Astrocyte (in vitro differentiated cells and primary cell): ENCODE measurements at regions not wholly inside any gene's neighbourhood (a gene's known extent, or its start where the extent isn't known, plus 50 kb on each side); places are given as distances from the start of the nearest gene placed in this dataset.
A peak's percentile ranks its signal among the peaks of the same experiment; 100 is the strongest.

Experiments
- DNase-seq: peaks from one replicate; pipeline ENCODE4 v3.0.0-alpha.2; 2010; ENCODE audit warnings: low read depth
- FAIRE-seq: peaks from 2 replicates; lab custom pipeline; 2011; peaks lifted over from hg19 to GRCh38; lab: Jason Lieb, UNC
- H2AFZ ChIP-seq: 2 replicates; pipeline ENCODE4 v1.6.0; 2012; ENCODE audit warnings: low read depth, low read length, inconsistent platforms
- H3K27ac ChIP-seq: 2 replicates; pipeline ENCODE4 v1.5.1; 2011; ENCODE audit warnings: low read depth, low read length, inconsistent platforms
- H3K27me3 ChIP-seq: 2 replicates; pipeline ENCODE4 v1.6.0; 2011; ENCODE audit warnings: low read length, inconsistent platforms; ENCODE audit not compliant: insufficient read depth
- H3K36me3 ChIP-seq: 2 replicates; pipeline ENCODE4 v1.5.1; 2011; ENCODE audit warnings: low read length, inconsistent platforms; ENCODE audit not compliant: insufficient read depth
- H3K4me1 ChIP-seq: 2 replicates; pipeline ENCODE4 v1.5.1; 2011; ENCODE audit warnings: low read length, inconsistent platforms; ENCODE audit not compliant: insufficient read depth
- H3K4me2 ChIP-seq: 2 replicates; pipeline ENCODE4 v1.6.0; 2012; ENCODE audit warnings: low read length, inconsistent platforms
- H3K4me3 ChIP-seq: 2 replicates; pipeline ENCODE4 v1.5.1; 2011; ENCODE audit warnings: low read depth, mild to moderate bottlenecking, low read length, inconsistent platforms; ENCODE audit not compliant: insufficient read depth
- H3K79me2 ChIP-seq: 2 replicates; pipeline ENCODE4 v1.6.0; 2012; ENCODE audit warnings: mild to moderate bottlenecking, low read length, inconsistent platforms; ENCODE audit not compliant: insufficient read depth
- H3K9ac ChIP-seq: 2 replicates; pipeline ENCODE4 v1.6.0; 2012; ENCODE audit warnings: mild to moderate bottlenecking, low read length, inconsistent platforms
- H3K9me3 ChIP-seq: 2 replicates; pipeline ENCODE4 v1.5.1; 2012; ENCODE audit warnings: low read depth, mild to moderate bottlenecking, low read length, inconsistent platforms; ENCODE audit not compliant: insufficient read depth
- H4K20me1 ChIP-seq: 2 replicates; pipeline ENCODE4 v1.6.0; 2012; ENCODE audit warnings: low read length, inconsistent platforms; ENCODE audit not compliant: insufficient read depth
- H3K27ac Mint-ChIP-seq: one replicate; pipeline ENCODE4 v1.8.0; 2021; ENCODE audit warnings: mild to moderate bottlenecking, mixed read lengths; ENCODE audit not compliant: unreplicated experiment
- H3K27me3 Mint-ChIP-seq: one replicate; pipeline ENCODE4 v1.8.0; 2021; ENCODE audit warnings: low read depth, mixed read lengths; ENCODE audit not compliant: unreplicated experiment
- H3K36me3 Mint-ChIP-seq: one replicate; pipeline ENCODE4 v1.8.0; 2021; ENCODE audit warnings: low read depth, mixed read lengths; ENCODE audit not compliant: unreplicated experiment
- H3K4me1 Mint-ChIP-seq: one replicate; pipeline ENCODE4 v1.8.0; 2021; ENCODE audit warnings: low read depth, mixed read lengths; ENCODE audit not compliant: unreplicated experiment
- H3K4me3 Mint-ChIP-seq: one replicate; pipeline ENCODE4 v1.8.0; 2021; ENCODE audit warnings: mild to moderate bottlenecking, moderate library complexity, mixed read lengths; ENCODE audit not compliant: unreplicated experiment
- H3K9me3 Mint-ChIP-seq: one replicate; pipeline ENCODE4 v1.8.0; 2021; ENCODE audit warnings: mild to moderate bottlenecking, mixed read lengths; ENCODE audit not compliant: unreplicated experiment
- CTCF ChIP-seq: IDR thresholded peaks from 2 replicates; pipeline ENCODE4 v1.5.1; 2011; ENCODE audit warnings: low read depth, mild to moderate bottlenecking, inconsistent platforms, low read length, moderate library complexity; ENCODE audit not compliant: insufficient read depth
- EZH2 ChIP-seq: IDR thresholded peaks from 2 replicates; pipeline ENCODE4 v1.6.1; 2012; ENCODE audit warnings: mild to moderate bottlenecking, low read length, inconsistent platforms; ENCODE audit not compliant: insufficient read depth

GRCh38 chr10:33524966-33525365 lies 190.5 kb upstream of the NRP1 start:
- H3K4me3 Mint-ChIP-seq: no peak overlapping the region
- peaks cover 8% of the 10 kb centered on the region for H3K27me3 Mint-ChIP-seq
- no peaks in the 10 kb centered on the region for H4K20me1 ChIP-seq
- no peaks in the 10 kb centered on the region for H3K36me3 ChIP-seq
- H2AFZ ChIP-seq: no peak overlapping the region
- H3K4me3 ChIP-seq: no peak overlapping the region
- H3K4me1 Mint-ChIP-seq: peaks cover 18% of the 10 kb centered on the region
- H3K9ac ChIP-seq: no peak overlapping the region
- FAIRE-seq: no peak
- H3K27me3 ChIP-seq: no peaks in the 10 kb centered on the region
- no peaks in the 10 kb centered on the region for H3K36me3 Mint-ChIP-seq
- peaks cover 2% of the 10 kb centered on the region for H3K9me3 Mint-ChIP-seq
- H3K27ac ChIP-seq: no peak overlapping the region
- H3K4me1 ChIP-seq: no peaks in the 10 kb centered on the region
- DNase-seq: peak; percentile 56
- TF ChIP-seq CTCF (no peak), EZH2 (no peak)
- H3K9me3 ChIP-seq: no peaks in the 10 kb centered on the region
- no peak overlapping the region for H3K4me2 ChIP-seq
- H3K27ac Mint-ChIP-seq: peak overlapping the region; percentile 85
- no peaks in the 10 kb centered on the region for H3K79me2 ChIP-seq

GRCh38 chr10:33524041-33524440 lies 189.6 kb upstream of the NRP1 start:
- Mint-ChIP-seq H3K36me3 (no peaks in the 10 kb centered on the region), H3K27me3 (peaks cover 12% of the 10 kb centered on the region), H3K4me3 (no peak overlapping the region), H3K27ac (peak overlapping the region; percentile 85), H3K9me3 (peaks cover 5% of the 10 kb centered on the region), H3K4me1 (peaks cover 18% of the 10 kb centered on the region)
- no peaks in the 10 kb centered on the region for H3K4me1 ChIP-seq
- no peaks in the 10 kb centered on the region for H3K36me3 ChIP-seq
- H3K79me2 ChIP-seq: no peaks in the 10 kb centered on the region
- H3K27me3 ChIP-seq: no peaks in the 10 kb centered on the region
- no peaks in the 10 kb centered on the region for H3K9me3 ChIP-seq
- no peak overlapping the region for H2AFZ ChIP-seq
- no peak overlapping the region for H3K9ac ChIP-seq
- no peaks in the 10 kb centered on the region for H4K20me1 ChIP-seq
- FAIRE-seq (no peak), DNase-seq (no peak)
- TF ChIP-seq CTCF: no peak
- no peak for TF ChIP-seq EZH2
- no peak overlapping the region for H3K27ac ChIP-seq
- H3K4me2 ChIP-seq: no peak overlapping the region
- no peak overlapping the region for H3K4me3 ChIP-seq

GRCh38 chr10:33523236-33523792 lies 188.8 kb upstream of the NRP1 start:
- Histone ChIP-seq H3K9ac (no peak overlapping the region), H3K4me1 (no peaks in the 10 kb centered on the region), H3K79me2 (no peaks in the 10 kb centered on the region), H3K9me3 (no peaks in the 10 kb centered on the region), H3K27me3 (no peaks in the 10 kb centered on the region), H3K27ac (no peak overlapping the region), H3K4me3 (no peak overlapping the region), H3K36me3 (no peaks in the 10 kb centered on the region), H4K20me1 (no peaks in the 10 kb centered on the region), H3K4me2 (no peak overlapping the region), H2AFZ (no peak overlapping the region)
- no peak overlapping the region for H3K4me3 Mint-ChIP-seq
- no peak for DNase-seq
- peaks cover 12% of the 10 kb centered on the region for H3K27me3 Mint-ChIP-seq
- FAIRE-seq: no peak
- no peaks in the 10 kb centered on the region for H3K36me3 Mint-ChIP-seq
- TF ChIP-seq CTCF (no peak), EZH2 (no peak)
- H3K4me1 Mint-ChIP-seq: peaks cover 18% of the 10 kb centered on the region
- H3K27ac Mint-ChIP-seq: no peak overlapping the region
- peaks cover 5% of the 10 kb centered on the region for H3K9me3 Mint-ChIP-seq
